ENCODE measurements at regions not wholly inside any gene's neighbourhood (a gene's known extent, or its start where the extent isn't known, plus 50 kb on each side); places are given as distances from the start of the nearest gene placed in this dataset.

- H3K36me3 ChIP-seq (replicated peaks in 1 of 2; ENCODE audit: control insufficient read depth in 1 of 2, insufficient read depth in 2 of 2, low read length in 2 of 2) = no peaks in the 10 kb centered on the region
- Mint-ChIP-seq H3K9me3 (peaks cover 6 to 14% (median 13%) of the 10 kb centered on the region in 7 donors), H3K4me3 (no peak overlapping the region), H3K27me3 (ENCODE audit: low read depth in 3 of 3) (no peaks in the 10 kb centered on the region), H3K4me1 (peaks cover 16% of the 10 kb centered on the region), H3K27ac (peak overlapping the region in 1 of 7 donors; percentile 44), H3K36me3 (peaks cover 0 to 6% of the 10 kb centered on the region in 2 donors)
- intact Hi-C loops (cut with micrococcal nuclease) = loop anchor here in 1 of 2 donors (10.0 kb wide), 1 partner anchor 94 kb away; no protein-coding TSS in a partner anchor
- DNase-seq = no peak
- H3K4me3 ChIP-seq (replicated peaks in 1 of 3; ENCODE audit: low read depth in 2 of 3, low read length in 3 of 3) = no peak overlapping the region
- TF ChIP-seq CTCF (IDR thresholded peaks at IDR 0.05) = no peak
- H4K20me1 ChIP-seq (ENCODE audit: insufficient read depth, low read length) = no peaks in the 10 kb centered on the region
- H3K9me3 ChIP-seq (replicated peaks in 1 of 2; ENCODE audit: control insufficient read depth in 1 of 2, insufficient read depth in 1 of 2, low read length in 2 of 2) = peaks cover 0 to 9% of the 10 kb centered on the region in 2 donors
- H3K79me2 ChIP-seq (ENCODE audit: insufficient read depth, low read length) = no peaks in the 10 kb centered on the region
- no peak overlapping the region for H3K4me2 ChIP-seq (replicated peaks; ENCODE audit: extremely low read depth, low read length, poor library complexity, severe bottlenecking)
- H3K4me1 ChIP-seq (ENCODE audit: control insufficient read depth in 1 of 2, insufficient read depth in 2 of 2, low read length in 2 of 2) = peaks cover 11 to 15% of the 10 kb centered on the region in 2 donors
- H2AFZ ChIP-seq (ENCODE audit: insufficient read depth, low read depth, low read length, poor library complexity, severe bottlenecking) = peak overlapping the region; percentile 3
- H3K27me3 ChIP-seq (ENCODE audit: control insufficient read depth in 2 of 2, insufficient read depth in 2 of 2, low read length in 2 of 2) = no peaks in the 10 kb centered on the region
- no peak overlapping the region for H3K27ac ChIP-seq (ENCODE audit: low read depth in 1 of 2, low read length in 2 of 2)
- H3K9ac ChIP-seq (ENCODE audit: insufficient read depth, low read length, poor library complexity, severe bottlenecking) = no peak overlapping the region
- WGBS (ENCODE audit: insufficient coverage) = no CpG with 5 or more reads among the region's 1 CpG
These were observed 143.4 kb upstream of the BCL6 start for GRCh38 chr3:187888701-187889100.

- Histone ChIP-seq H3K4me3 (replicated peaks in 1 of 3; ENCODE audit: low read depth in 2 of 3, low read length in 3 of 3) (no peak overlapping the region), H3K4me1 (ENCODE audit: control insufficient read depth in 1 of 2, insufficient read depth in 2 of 2, low read length in 2 of 2) (peaks cover 11 to 15% of the 10 kb centered on the region in 2 donors), H3K27ac (ENCODE audit: low read depth in 1 of 2, low read length in 2 of 2) (no peak overlapping the region), H3K4me2 (replicated peaks; ENCODE audit: extremely low read depth, low read length, poor library complexity, severe bottlenecking) (no peak overlapping the region), H4K20me1 (ENCODE audit: insufficient read depth, low read length) (no peaks in the 10 kb centered on the region), H3K27me3 (ENCODE audit: control insufficient read depth in 2 of 2, insufficient read depth in 2 of 2, low read length in 2 of 2) (no peaks in the 10 kb centered on the region), H3K36me3 (replicated peaks in 1 of 2; ENCODE audit: control insufficient read depth in 1 of 2, insufficient read depth in 2 of 2, low read length in 2 of 2) (no peaks in the 10 kb centered on the region), H3K9ac (ENCODE audit: insufficient read depth, low read length, poor library complexity, severe bottlenecking) (no peak overlapping the region), H2AFZ (ENCODE audit: insufficient read depth, low read depth, low read length, poor library complexity, severe bottlenecking) (peak overlapping the region; percentile 3), H3K9me3 (replicated peaks in 1 of 2; ENCODE audit: control insufficient read depth in 1 of 2, insufficient read depth in 1 of 2, low read length in 2 of 2) (peaks cover 0 to 9% of the 10 kb centered on the region in 2 donors), H3K79me2 (ENCODE audit: insufficient read depth, low read length) (no peaks in the 10 kb centered on the region)
- Mint-ChIP-seq H3K27me3 (ENCODE audit: low read depth in 3 of 3) (no peaks in the 10 kb centered on the region), H3K27ac (peak overlapping the region in 1 of 7 donors; percentile 47), H3K9me3 (peaks cover 6 to 14% (median 13%) of the 10 kb centered on the region in 7 donors), H3K36me3 (peaks cover 0 to 6% of the 10 kb centered on the region in 2 donors), H3K4me3 (no peak overlapping the region), H3K4me1 (peaks cover 16% of the 10 kb centered on the region)
- WGBS (ENCODE audit: insufficient coverage) = 100% methylated on average over 3 of the region's 4 CpGs
- intact Hi-C loops (cut with micrococcal nuclease) = loop anchor here in 1 of 2 donors (10.0 kb wide), 1 partner anchor 94 kb away; no protein-coding TSS in a partner anchor
- DNase-seq = no peak
- no peak for TF ChIP-seq CTCF (IDR thresholded peaks at IDR 0.05)
These were observed 143.8 kb upstream of the BCL6 start for GRCh38 chr3:187889106-187889505.

Data from CD14-positive monocyte (primary cell).